ENCODE measurements at regions not wholly inside any gene's neighbourhood (a gene's known extent, or its start where the extent isn't known, plus 50 kb on each side); places are given as distances from the start of the nearest gene placed in this dataset.
"Not testable (repeated sequence)": the region's sequence is repeated elsewhere in the genome, so short reads cannot be mapped to it uniquely, and the experiment has no call there.

DNA sequence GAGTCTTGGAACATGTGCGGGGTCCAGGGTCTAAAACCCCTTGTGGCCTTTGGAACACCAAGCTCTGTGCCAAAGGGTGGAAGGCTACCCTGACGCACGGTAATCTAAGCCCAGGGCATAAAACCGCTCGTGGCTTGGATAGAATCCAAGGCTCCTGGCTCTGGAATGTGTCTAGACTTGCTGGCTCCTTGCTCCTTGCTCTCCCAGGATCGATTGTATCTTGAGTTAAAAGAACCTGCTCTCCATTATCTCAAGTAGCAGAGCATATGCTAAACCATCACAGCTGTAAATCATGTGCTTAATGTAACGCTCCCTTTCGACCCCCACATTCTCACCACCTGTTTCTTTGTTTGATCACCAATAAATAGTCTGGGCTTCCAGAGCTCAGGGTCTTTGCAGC, 50.3 kb downstream of the TLCD4 start:
- intact Hi-C loops (cut with DNase I); H3K27ac ChIP-seq; H3K9me3 ChIP-seq; H3K4me3 ChIP-seq; H3K27me3 ChIP-seq; H3K36me3 ChIP-seq: not testable (repeated sequence)
- 56% methylated on average over 3 of the region's 8 CpGs for WGBS (ENCODE audit: insufficient coverage, low coverage, low lambda C conversion rate, missing lambda C conversion rate)
- DNase-seq (peak in 1 of 3 donors; percentile 52), ATAC-seq (peak in 1 of 4 donors; percentile 12)
- peaks cover 0 to 37% (median 2%) of the 10 kb centered on the region in 4 donors for H3K4me1 ChIP-seq

DNA sequence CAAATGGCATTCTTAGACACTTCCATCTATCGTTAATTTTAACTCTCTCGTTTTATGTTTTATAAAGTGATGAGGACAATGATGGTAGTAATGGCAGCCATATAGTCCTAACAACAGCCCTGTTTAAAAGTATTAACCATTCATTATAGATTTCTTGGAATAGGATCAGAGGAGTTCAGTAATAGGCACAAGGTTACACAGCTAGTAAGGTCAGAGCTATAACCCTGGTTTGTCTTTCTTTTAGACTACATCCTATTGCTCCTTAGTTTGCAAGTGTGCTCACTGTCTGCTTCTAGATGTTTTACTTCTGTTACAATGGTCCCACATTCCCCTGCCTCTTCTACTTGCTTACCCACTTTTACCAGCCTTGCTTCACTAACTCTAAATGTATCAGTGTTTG, 50.9 kb downstream of the TLCD4 start:
- DNase-seq (no peak), ATAC-seq (no peak)
- H3K27ac ChIP-seq, result no peak overlapping the region
- H3K27me3 ChIP-seq, result no peaks in the 10 kb centered on the region
- no peaks in the 10 kb centered on the region for H3K9me3 ChIP-seq
- H3K4me1 ChIP-seq, result peaks cover 0 to 37% (median 2%) of the 10 kb centered on the region in 4 donors
- WGBS (ENCODE audit: insufficient coverage, low coverage, low lambda C conversion rate, missing lambda C conversion rate), result 85% methylated on average over 2 of the region's 2 CpGs
- intact Hi-C loops (cut with DNase I), result no loop called here
- H3K36me3 ChIP-seq, result no peaks in the 10 kb centered on the region
- H3K4me3 ChIP-seq, result no peak overlapping the region
- no peak for TF ChIP-seq POLR2A (IDR thresholded peaks at IDR 0.05)
- TF ChIP-seq, protein P1, sequence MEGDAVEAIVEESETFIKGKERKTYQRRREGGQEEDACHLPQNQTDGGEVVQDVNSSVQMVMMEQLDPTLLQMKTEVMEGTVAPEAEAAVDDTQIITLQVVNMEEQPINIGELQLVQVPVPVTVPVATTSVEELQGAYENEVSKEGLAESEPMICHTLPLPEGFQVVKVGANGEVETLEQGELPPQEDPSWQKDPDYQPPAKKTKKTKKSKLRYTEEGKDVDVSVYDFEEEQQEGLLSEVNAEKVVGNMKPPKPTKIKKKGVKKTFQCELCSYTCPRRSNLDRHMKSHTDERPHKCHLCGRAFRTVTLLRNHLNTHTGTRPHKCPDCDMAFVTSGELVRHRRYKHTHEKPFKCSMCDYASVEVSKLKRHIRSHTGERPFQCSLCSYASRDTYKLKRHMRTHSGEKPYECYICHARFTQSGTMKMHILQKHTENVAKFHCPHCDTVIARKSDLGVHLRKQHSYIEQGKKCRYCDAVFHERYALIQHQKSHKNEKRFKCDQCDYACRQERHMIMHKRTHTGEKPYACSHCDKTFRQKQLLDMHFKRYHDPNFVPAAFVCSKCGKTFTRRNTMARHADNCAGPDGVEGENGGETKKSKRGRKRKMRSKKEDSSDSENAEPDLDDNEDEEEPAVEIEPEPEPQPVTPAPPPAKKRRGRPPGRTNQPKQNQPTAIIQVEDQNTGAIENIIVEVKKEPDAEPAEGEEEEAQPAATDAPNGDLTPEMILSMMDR (IDR thresholded peaks at IDR 0.05), result no peak

DNA sequence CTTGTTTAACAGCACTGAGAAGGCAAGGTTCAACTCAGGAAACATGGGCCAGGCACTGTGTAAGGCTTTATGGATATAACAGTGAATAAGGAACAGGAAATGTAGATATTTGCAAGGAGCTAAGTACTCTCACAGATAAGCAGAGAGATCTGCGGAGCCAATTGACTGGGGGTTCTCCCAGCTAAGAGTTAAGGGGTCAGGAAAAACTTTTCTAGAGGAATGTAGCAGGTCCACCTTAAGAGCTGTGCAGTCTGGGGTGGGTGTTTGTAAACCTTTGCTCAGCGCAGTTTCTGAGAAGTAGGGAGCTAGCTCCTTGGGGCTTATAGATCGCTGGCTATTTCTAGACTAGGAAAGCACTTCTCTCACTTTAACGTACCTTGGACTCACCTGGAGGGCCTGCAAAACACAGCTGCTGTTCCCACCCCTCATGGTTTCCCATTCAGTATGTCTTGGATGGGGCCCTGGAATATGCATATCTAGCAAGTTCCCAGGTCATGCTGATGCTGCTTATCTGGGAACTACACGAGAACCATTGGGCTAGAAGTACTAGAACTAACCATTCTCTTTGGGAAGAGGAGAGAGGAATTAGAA, 51.7 kb downstream of the TLCD4 start:
- ATAC-seq (no peak), DNase-seq (no peak)
- WGBS (ENCODE audit: insufficient coverage, low coverage, low lambda C conversion rate, missing lambda C conversion rate), result 58% methylated on average over 3 of the region's 5 CpGs
- no peak overlapping the region for H3K4me3 ChIP-seq
- TF ChIP-seq POLR2A (IDR thresholded peaks at IDR 0.05), result no peak
- TF ChIP-seq, protein P1 (IDR thresholded peaks at IDR 0.05), result no peak
- H3K9me3 ChIP-seq, result no peaks in the 10 kb centered on the region
- intact Hi-C loops (cut with DNase I), result no loop called here
- no peak overlapping the region for H3K27ac ChIP-seq
- H3K27me3 ChIP-seq, result no peaks in the 10 kb centered on the region
- H3K4me1 ChIP-seq, result peaks cover 0 to 37% (median 2%) of the 10 kb centered on the region in 4 donors
- peaks cover 0 to 4% (median 2%) of the 10 kb centered on the region in 4 donors for H3K36me3 ChIP-seq

DNA sequence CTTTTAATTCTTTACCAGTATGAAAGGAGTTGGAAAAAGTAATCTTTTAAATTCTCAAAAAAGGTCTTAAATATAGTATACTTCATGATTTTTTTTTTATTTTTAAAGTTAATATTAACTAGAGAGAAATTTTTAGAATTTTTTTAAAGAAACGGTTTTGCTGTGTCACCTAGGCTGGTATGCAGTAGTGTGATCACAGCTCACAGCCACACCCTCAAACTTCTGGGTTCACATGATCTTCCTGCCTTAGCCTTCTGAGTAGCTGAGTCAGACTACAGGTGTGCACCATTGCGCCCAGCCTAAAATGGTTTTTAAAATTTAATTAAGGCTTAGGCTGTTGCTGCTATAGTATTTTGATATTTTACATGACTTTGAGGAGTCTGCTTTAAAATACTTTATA, 52.4 kb downstream of the TLCD4 start:
- Histone ChIP-seq H3K9me3 (no peaks in the 10 kb centered on the region), H3K36me3 (peaks cover 0 to 11% (median 5%) of the 10 kb centered on the region in 4 donors), H3K4me1 (peaks cover 0 to 37% (median 2%) of the 10 kb centered on the region in 4 donors), H3K4me3 (no peak overlapping the region), H3K27ac (no peak overlapping the region), H3K27me3 (no peaks in the 10 kb centered on the region)
- intact Hi-C loops (cut with DNase I), result no loop called here
- WGBS (ENCODE audit: insufficient coverage, low coverage, low lambda C conversion rate, missing lambda C conversion rate), result 38% methylated on average over 2 of the region's 2 CpGs
- peak in 2 of 4 donors; percentile 36 to 74 for ATAC-seq
- DNase-seq, result no peak
- TF ChIP-seq POLR2A (IDR thresholded peaks at IDR 0.05), result no peak
- TF ChIP-seq, protein P1 (IDR thresholded peaks at IDR 0.05), result no peak

DNA sequence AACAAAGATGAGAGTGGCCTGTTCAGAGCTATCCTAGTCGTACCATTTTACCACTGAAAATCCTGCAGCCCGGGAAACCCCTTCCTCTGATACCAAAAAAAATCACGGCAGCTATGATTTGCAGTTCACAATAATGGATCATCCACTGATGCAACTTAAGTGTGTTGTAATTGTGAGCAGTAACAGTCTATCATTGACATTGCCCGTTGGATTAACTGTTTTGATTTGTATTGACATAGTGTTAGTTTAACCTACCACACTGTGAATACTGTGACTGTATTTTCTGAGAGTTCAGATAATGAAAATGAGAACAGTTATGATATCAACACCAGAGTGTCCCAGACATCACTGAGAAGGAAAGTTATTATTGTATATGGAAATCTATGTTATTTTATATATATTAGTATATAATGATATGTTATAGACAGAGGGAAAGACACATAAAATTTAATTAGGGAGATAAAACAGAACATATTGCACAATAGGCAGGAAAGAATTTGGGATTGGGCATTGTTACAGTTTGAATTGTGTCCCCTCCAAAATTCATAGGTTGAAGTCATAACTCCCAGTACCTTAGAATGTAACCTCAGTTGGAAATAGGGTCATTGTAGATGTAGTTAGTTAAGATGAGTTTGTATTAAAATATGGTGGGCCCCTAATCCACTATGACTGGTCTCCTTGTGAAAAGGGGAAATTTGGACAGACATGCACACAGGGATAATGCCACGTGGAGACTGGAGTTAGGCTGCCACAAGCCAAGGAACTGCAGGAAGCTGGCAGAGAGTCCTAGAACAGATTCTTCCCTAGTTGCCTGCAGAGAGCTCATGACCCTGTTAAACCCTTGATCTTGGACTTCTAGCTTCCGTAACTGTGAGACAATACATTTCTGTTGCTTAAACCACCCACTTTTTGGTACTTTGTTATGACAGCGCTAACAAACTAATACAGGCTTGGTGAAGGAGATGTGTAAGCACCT, 54.4 kb downstream of the TLCD4 start:
- Histone ChIP-seq H3K9me3 (no peaks in the 10 kb centered on the region), H3K27me3 (no peaks in the 10 kb centered on the region), H3K36me3 (peaks cover 0 to 21% (median 9%) of the 10 kb centered on the region in 4 donors), H3K27ac (no peak overlapping the region), H3K4me1 (peaks cover 0 to 26% (median 2%) of the 10 kb centered on the region in 4 donors), H3K4me3 (no peak overlapping the region)
- intact Hi-C loops (cut with DNase I), result no loop called here
- DNase-seq, result no peak
- WGBS (ENCODE audit: insufficient coverage, low coverage, low lambda C conversion rate, missing lambda C conversion rate), result 54% methylated on average over 6 of the region's 7 CpGs
- TF ChIP-seq, protein P1 (IDR thresholded peaks at IDR 0.05), result no peak
- no peak for TF ChIP-seq POLR2A (IDR thresholded peaks at IDR 0.05)
- ATAC-seq, result peak in 3 of 4 donors; percentile 41 to 78 (median 64)
